B cell (primary cell): ENCODE measurements at regions not wholly inside any gene's neighbourhood (a gene's known extent, or its start where the extent isn't known, plus 50 kb on each side); places are given as distances from the start of the nearest gene placed in this dataset.

ENCODE experiments used
- ATAC-seq: fragments of 200-7000 bp; cut with Tn5 transposase; one replicate; pipeline ENCODE4 v1.10.0; 2021; ENCODE audit warnings: low read depth, mild to moderate bottlenecking, moderate number of reproducible peaks, moderate library complexity
- CTCF ChIA-PET: fragments of 350-600 bp; sonication (Branson Sonifier 250); formaldehyde crosslinking; loops from one replicate; lab custom pipeline; 2021; ENCODE audit warnings: antibody characterized with exemption, inconsistent platforms; lab: Charles Lee
- POLR2A ChIA-PET: fragments of 350-600 bp; sonication (Branson Sonifier 250); formaldehyde crosslinking; loops from one replicate; lab custom pipeline; 2021; ENCODE audit warnings: antibody characterized with exemption; lab: Charles Lee
- DNase-seq: peaks from one replicate; pipeline ENCODE4 v3.0.0; 2013
- H2AFZ ChIP-seq: 2 replicates; pipeline ENCODE4 v1.6.1; 2012; ENCODE audit warnings: mild to moderate bottlenecking, low read depth, low read length; ENCODE audit not compliant: insufficient read depth, poor library complexity, severe bottlenecking
- H3K27ac ChIP-seq, 2 donors: 1 replicate in 1 of 2; 2 replicates in 1 of 2; pipeline ENCODE4 v1.5.1; 2012 to 2013; ENCODE audit warnings: low read length in 2 of 2, mild to moderate bottlenecking in 2 of 2, moderate library complexity in 1 of 2
- H3K27me3 ChIP-seq, 4 experiments: fragments of 200-600 bp in 1 of 4; sonication (generic) in 1 of 4; replicated peaks in 1 of 4; 1 replicate in 2 of 4; 2 replicates in 2 of 4; pipeline versions ENCODE4 v1.6.1 to v1.7.0; 2013 to 2016; ENCODE audit warnings: low read length in 3 of 4, mild to moderate bottlenecking in 2 of 4, mixed read lengths in 1 of 4, moderate library complexity in 1 of 4; ENCODE audit not compliant: insufficient read depth in 4 of 4, control insufficient read depth in 3 of 4; ENCODE audit errors: control extremely low read depth in 1 of 4
- H3K36me3 ChIP-seq, 2 experiments: replicated peaks in 1 of 2; 1 replicate in 1 of 2; 2 replicates in 1 of 2; pipeline versions ENCODE4 v1.6.1 to v1.7.1; 2013; ENCODE audit warnings: low read length in 1 of 2; ENCODE audit not compliant: insufficient read depth in 2 of 2, control insufficient read depth in 1 of 2; ENCODE audit errors: control extremely low read depth in 1 of 2, extremely low read depth in 1 of 2
- H3K4me1 ChIP-seq, 2 donors: fragments of 200-600 bp in 1 of 2; sonication (generic) in 1 of 2; 1 replicate in 1 of 2; 2 replicates in 1 of 2; pipeline versions ENCODE4 v1.5.1 to v1.6.1; 2013 to 2017; ENCODE audit warnings: low read length in 2 of 2; ENCODE audit not compliant: control insufficient read depth in 2 of 2, insufficient read depth in 2 of 2
- H3K4me2 ChIP-seq: replicated peaks from 2 replicates; pipeline ENCODE3; 2012; ENCODE audit warnings: mild to moderate bottlenecking, low read depth, low read length; ENCODE audit not compliant: poor library complexity, severe bottlenecking
- H3K4me3 ChIP-seq, 5 experiments: fragments of 200-600 bp in 1 of 5; sonication (generic) in 1 of 5; 1 replicate in 3 of 5; 2 replicates in 2 of 5; pipeline versions ENCODE4 v1.5.1 to v1.7.0; 2011 to 2016; ENCODE audit warnings: low read length in 4 of 5, mild to moderate bottlenecking in 4 of 5, low read depth in 2 of 5, control low read depth in 1 of 5, moderate library complexity in 1 of 5; ENCODE audit not compliant: insufficient read depth in 1 of 5; ENCODE audit errors: control extremely low read depth in 1 of 5, extremely low read depth in 1 of 5
- H3K79me2 ChIP-seq: fragments of 200-600 bp; sonication (generic); one replicate; pipeline ENCODE4 v1.6.0; 2016; ENCODE audit warnings: low read length; ENCODE audit not compliant: control insufficient read depth, insufficient read depth
- H3K9ac ChIP-seq: fragments of 200-600 bp; sonication (generic); 2 replicates; pipeline ENCODE4 v1.6.1; 2017; ENCODE audit warnings: mild to moderate bottlenecking, low read length, moderate library complexity
- H3K9me3 ChIP-seq, 3 donors: one replicate each; pipeline versions ENCODE4 v1.6.1 to v1.7.1; 2013; ENCODE audit warnings: low read length in 2 of 3; ENCODE audit not compliant: control insufficient read depth in 2 of 3, insufficient read depth in 1 of 3; ENCODE audit errors: control extremely low read depth in 1 of 3
- H4K20me1 ChIP-seq: 2 replicates; pipeline ENCODE4 v1.6.0; 2012; ENCODE audit warnings: mild to moderate bottlenecking, low read length; ENCODE audit not compliant: insufficient read depth, control insufficient read depth, poor library complexity, severe bottlenecking
- H3K27ac Mint-ChIP-seq: one replicate; pipeline ENCODE4 v1.8.0; 2021; ENCODE audit warnings: mixed read lengths
- H3K27me3 Mint-ChIP-seq: one replicate; pipeline ENCODE4 v1.8.0; 2021; ENCODE audit warnings: mixed read lengths
- H3K4me1 Mint-ChIP-seq: one replicate; pipeline ENCODE4 v1.8.0; 2021; ENCODE audit warnings: mixed read lengths
- H3K4me3 Mint-ChIP-seq: one replicate; pipeline ENCODE4 v1.8.0; 2021; ENCODE audit warnings: mixed read lengths
- H3K9me3 Mint-ChIP-seq: one replicate; pipeline ENCODE4 v1.8.0; 2022; ENCODE audit warnings: mixed read lengths; ENCODE audit not compliant: insufficient read depth
- CTCF ChIP-seq: fragments of 200-600 bp; IDR thresholded peaks from one replicate; pipeline ENCODE4 v1.8.0; 2022; ENCODE audit warnings: antibody characterized with exemption, mild to moderate bottlenecking
- EZH2 ChIP-seq: IDR thresholded peaks from 2 replicates; pipeline ENCODE4 v1.6.1; 2012; ENCODE audit warnings: borderline replicate concordance, low read depth, mild to moderate bottlenecking, moderate library complexity, low read length; ENCODE audit not compliant: insufficient read depth, poor library complexity, severe bottlenecking
- WGBS: methylation state at CpG from one replicate; pipeline ENCODE4 v1.1.5; 2013; ENCODE audit warnings: missing lambda C conversion rate; ENCODE audit not compliant: insufficient coverage; 5-methylcytosine and 5-hydroxymethylcytosine counted together
- intact Hi-C: fragments of 100-400 bp; cut with micrococcal nuclease; formaldehyde crosslinking; loops from one replicate; pipeline ENCODE4 v1.10.0; 2022

GRCh38 chr3:105157067-105157765, 209.5 kb upstream of the ALCAM start:
- H3K79me2 ChIP-seq, result no peaks in the 10 kb centered on the region
- intact Hi-C loops, result no loop called here
- no peaks in the 10 kb centered on the region for H3K27me3 ChIP-seq
- no peak overlapping the region for H3K4me3 Mint-ChIP-seq
- ChIA-PET CTCF (no interaction called here), POLR2A (no interaction called here)
- no peak for DNase-seq
- H3K9ac ChIP-seq, result no peak overlapping the region
- peaks cover 4% of the 10 kb centered on the region for H3K27me3 Mint-ChIP-seq
- no peak for ATAC-seq
- H3K4me3 ChIP-seq, result no peak overlapping the region
- H3K9me3 Mint-ChIP-seq, result no peaks in the 10 kb centered on the region
- H3K4me1 ChIP-seq, result no peaks in the 10 kb centered on the region
- TF ChIP-seq CTCF (no peak), EZH2 (no peak)
- H3K27ac ChIP-seq, result no peak overlapping the region
- H3K36me3 ChIP-seq, result no peaks in the 10 kb centered on the region
- no peaks in the 10 kb centered on the region for H4K20me1 ChIP-seq
- no peak overlapping the region for H3K27ac Mint-ChIP-seq
- no peaks in the 10 kb centered on the region for H3K4me1 Mint-ChIP-seq
- 96% methylated on average over 3 of the region's 5 CpGs for WGBS
- H3K9me3 ChIP-seq, result no peaks in the 10 kb centered on the region
- no peak overlapping the region for H2AFZ ChIP-seq
- no peak overlapping the region for H3K4me2 ChIP-seq

GRCh38 chr3:105157766-105158085, 209.0 kb upstream of the ALCAM start:
- no peak overlapping the region for H3K4me3 ChIP-seq
- no peak overlapping the region for H3K27ac ChIP-seq
- no peaks in the 10 kb centered on the region for H3K79me2 ChIP-seq
- POLR2A ChIA-PET, result no interaction called here
- no CpG with 5 or more reads among the region's 3 CpGs for WGBS
- H3K36me3 ChIP-seq, result no peaks in the 10 kb centered on the region
- CTCF ChIA-PET, result no interaction called here
- H3K27me3 Mint-ChIP-seq, result peaks cover 4% of the 10 kb centered on the region
- no peaks in the 10 kb centered on the region for H3K4me1 Mint-ChIP-seq
- H3K4me1 ChIP-seq, result no peaks in the 10 kb centered on the region
- H3K9me3 Mint-ChIP-seq, result no peaks in the 10 kb centered on the region
- no peak overlapping the region for H3K4me2 ChIP-seq
- H4K20me1 ChIP-seq, result no peaks in the 10 kb centered on the region
- no peak overlapping the region for H2AFZ ChIP-seq
- H3K27me3 ChIP-seq, result no peaks in the 10 kb centered on the region
- DNase-seq (no peak), ATAC-seq (no peak)
- no peaks in the 10 kb centered on the region for H3K9me3 ChIP-seq
- TF ChIP-seq CTCF (no peak), EZH2 (no peak)
- no peak overlapping the region for H3K9ac ChIP-seq
- no peak overlapping the region for H3K4me3 Mint-ChIP-seq
- intact Hi-C loops, result no loop called here
- no peak overlapping the region for H3K27ac Mint-ChIP-seq
